Stimulated activated CD4-positive, alpha-beta T cell treated with anti-CD3 and anti-CD28 coated beads, Interleukin-12 subunit alpha, Interleukin-12 subunit beta, amount 100 ng/mL, for 4 hours (primary cell): ENCODE measurements at regions not wholly inside any gene's neighbourhood (a gene's known extent, or its start where the extent isn't known, plus 50 kb on each side); places are given as distances from the start of the nearest gene placed in this dataset.
"Not testable (repeated sequence)": the region's sequence is repeated elsewhere in the genome, so short reads cannot be mapped to it uniquely, and the experiment has no call there.

ENCODE experiments used
- DNase-seq: peaks from one replicate; pipeline ENCODE4 v3.0.0-alpha.2; 2020

- DNase-seq = not testable (repeated sequence)
Measured at GRCh38 chr18:70395771-70396170, 106.9 kb downstream of the SOCS6 start.

- no peak for DNase-seq
Measured at GRCh38 chr18:70394672-70395071, 105.8 kb downstream of the SOCS6 start.

- no peak for DNase-seq
Measured at GRCh38 chr18:70390371-70391090, 101.7 kb downstream of the SOCS6 start.

GRCh38 chr18:70389036-70389435, 100.2 kb downstream of the SOCS6 start:
- not testable (repeated sequence) for DNase-seq

GRCh38 chr18:70387027-70387426, 98.2 kb downstream of the SOCS6 start:
- no peak for DNase-seq

- no peak for DNase-seq
Measured at GRCh38 chr18:70386582-70386981, 97.7 kb downstream of the SOCS6 start.

GRCh38 chr18:70385474-70385873, 96.6 kb downstream of the SOCS6 start:
- DNase-seq = no peak

GRCh38 chr18:70384181-70384790, 95.4 kb downstream of the SOCS6 start:
- DNase-seq = no peak

GRCh38 chr18:70382992-70383717, 94.3 kb downstream of the SOCS6 start:
- no peak for DNase-seq

GRCh38 chr18:70382017-70382416, 93.2 kb downstream of the SOCS6 start:
- no peak for DNase-seq

- DNase-seq = no peak
Measured at GRCh38 chr18:70380915-70381896, 92.4 kb downstream of the SOCS6 start.
